HS-27A (cell line): ENCODE measurements at regions not wholly inside any gene's neighbourhood (a gene's known extent, or its start where the extent isn't known, plus 50 kb on each side); places are given as distances from the start of the nearest gene placed in this dataset.
"Not testable (repeated sequence)": the region's sequence is repeated elsewhere in the genome, so short reads cannot be mapped to it uniquely, and the experiment has no call there.

Experiments used
- DNase-seq: peaks from one replicate; pipeline ENCODE4 v3.0.0-alpha.2; 2012; ENCODE audit warnings: low read depth, missing footprints

DNA sequence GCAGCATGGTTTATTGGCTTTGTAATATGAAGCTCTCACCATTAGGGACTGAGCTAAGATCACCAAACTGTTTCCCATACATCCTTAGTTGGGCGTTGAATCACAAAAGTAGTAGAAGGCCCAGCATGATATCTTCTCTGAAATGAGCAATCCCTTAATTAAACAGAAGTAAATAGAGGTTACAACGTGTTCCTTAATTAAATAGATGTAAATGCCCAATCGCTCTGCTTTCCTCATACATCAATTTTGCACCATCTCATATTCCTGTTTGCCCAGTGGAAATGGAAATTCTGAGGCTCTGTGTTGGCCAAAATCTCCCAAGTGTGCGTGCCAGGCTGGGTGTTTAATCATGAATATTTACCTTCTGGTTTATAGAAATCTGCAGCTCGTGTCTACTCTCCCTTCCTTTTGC is 107.4 kb upstream of the FOXB1 start:
- DNase-seq = no peak

DNA sequence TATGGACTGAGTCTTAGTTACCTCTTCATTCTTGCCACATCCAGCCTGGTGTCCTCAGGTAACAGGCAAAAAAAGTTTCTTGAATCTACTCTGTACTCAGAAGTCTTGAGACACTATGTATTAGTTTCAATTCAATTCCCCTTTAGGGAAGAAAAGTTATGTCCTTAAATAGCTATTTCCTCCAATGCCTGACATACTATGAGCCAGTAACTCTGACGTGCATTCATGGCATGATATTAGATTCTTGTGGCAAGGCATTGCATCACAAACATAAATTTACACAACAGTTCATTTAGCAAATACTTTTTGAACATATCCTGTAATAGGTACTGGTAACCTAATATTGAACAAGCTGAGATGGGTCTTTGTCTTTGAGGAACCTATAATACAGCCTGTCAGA is 109.3 kb upstream of the FOXB1 start:
- DNase-seq = no peak

DNA sequence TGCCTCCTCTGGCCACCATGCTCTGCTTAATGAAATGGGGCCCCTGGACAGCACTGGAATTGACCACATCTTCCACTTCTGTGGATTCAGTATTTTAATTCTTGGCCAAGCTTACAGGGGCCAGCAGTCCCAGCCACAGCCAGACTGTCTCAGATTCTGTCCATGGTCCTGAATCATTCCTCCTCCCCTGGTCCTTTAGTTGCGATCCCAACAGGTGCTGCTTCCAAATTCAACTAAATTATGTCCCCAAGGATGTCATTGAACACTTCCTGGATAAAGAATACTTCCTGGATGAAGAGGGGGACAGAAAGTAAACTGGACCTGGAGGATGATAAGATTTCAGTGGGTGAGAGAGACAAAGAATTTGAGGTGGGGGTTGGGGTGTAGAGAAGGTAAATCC is 111.1 kb upstream of the FOXB1 start:
- DNase-seq = no peak

DNA sequence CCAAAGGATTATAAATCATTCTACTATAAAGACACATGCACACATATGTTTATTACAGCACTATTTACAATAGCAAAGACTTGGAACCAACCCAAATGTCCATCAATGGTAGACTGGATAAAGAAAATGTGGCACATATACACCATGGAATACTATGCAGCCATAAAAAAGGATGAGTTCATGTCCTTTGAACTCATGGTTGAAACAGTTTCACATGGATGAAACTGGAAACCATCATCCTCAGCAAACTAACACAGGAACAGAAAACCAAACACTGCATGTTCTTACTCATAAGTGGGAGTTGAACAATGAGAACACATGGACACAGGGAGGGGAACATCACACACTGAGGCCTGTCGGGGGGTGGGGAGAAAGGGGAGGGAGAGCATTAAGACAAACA is 116.2 kb upstream of the FOXB1 start:
- DNase-seq = not testable (repeated sequence)

DNA sequence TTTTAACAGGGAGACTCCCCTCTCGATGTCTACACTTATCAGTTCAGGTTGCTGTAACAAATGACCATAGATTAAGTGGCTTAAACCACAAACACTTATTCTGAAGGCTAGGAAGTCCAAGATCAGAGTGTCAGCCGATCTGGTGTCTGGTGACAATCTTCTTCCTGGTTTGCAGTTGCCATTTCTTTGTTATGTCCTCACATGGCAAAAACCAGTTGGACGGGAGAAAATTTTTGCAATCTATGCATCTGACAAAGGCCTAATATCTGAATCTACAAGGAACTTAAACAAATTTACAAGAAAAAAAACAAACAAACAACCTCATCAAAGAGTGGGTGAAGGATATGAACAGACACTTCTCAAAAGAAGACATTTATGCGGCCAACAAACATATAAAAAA is 116.9 kb upstream of the FOXB1 start:
- no peak for DNase-seq

DNA sequence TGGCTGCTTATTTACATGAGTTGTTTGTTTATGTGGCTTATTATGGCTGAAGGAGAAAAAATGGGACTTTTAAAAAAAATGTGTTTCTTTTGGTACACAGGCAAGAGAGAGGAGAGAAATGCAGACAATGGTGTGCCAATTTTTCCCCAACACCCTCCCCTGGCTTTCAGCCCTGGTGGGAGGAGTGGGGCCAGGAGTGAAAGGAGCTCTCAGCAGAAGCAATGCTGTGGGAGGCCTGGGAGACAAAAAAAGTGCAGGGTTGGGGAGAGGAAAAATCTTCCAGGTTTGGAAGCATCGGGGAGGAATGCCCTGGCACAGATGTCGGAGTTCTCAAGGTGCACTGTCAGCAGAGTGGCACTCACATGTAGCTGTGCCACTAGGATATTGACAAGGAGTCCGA is 117.7 kb upstream of the FOXB1 start:
- DNase-seq = no peak

DNA sequence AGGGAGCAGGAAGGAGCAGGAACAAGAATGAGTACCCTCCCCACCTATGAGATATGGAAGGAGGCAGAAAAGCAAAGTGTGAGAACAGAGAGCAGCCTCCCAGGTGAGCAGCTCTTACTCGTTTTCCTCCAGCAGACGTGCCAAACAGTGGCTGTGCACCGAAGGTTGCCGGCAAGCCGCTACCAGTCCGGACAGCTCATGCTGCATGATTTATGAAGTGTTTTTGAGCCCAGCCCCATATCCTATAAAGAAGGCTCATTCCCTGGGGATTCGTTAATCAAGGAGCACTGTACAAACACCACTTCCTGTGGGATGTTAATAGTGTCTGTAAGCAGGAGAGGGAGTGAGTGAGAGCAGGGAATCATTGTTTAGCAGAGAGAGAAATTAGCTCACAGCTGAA is 118.3 kb upstream of the FOXB1 start:
- no peak for DNase-seq

DNA sequence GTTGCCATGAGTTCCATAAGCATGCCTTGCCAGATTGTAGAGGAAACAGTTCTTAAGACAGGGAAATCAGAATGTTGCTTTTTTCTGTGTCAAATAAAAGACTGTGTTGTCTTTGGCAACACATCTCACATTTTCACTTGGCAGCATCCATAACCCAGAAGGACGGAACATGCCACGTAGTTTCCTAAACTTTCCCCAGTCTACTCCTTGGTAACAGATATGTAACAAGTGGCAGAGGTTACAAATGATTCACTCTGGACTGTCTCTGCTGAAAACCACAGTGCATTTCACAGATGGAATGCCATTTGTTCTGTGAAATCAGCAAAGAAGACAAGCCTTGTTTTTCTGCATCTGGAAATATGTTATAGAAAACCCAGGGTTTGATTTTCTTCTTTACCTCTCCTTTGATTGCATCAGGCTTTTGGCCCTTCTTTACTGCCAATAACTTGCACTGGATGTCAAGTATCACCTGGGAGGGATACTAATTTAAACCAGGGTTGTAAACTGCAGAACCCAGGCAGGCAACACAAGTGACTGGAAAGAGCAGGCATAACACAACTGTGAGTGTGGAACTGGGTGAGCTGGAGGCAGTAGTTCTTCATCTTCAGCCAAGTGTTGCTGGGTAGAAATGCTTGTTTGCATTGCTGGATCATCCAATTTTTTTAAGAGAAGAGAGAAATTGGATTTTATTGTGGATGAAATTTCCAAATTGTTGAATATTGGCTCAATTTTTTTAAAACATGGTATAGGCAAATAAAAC is 124.4 kb upstream of the FOXB1 start:
- DNase-seq = peak; percentile 26

DNA sequence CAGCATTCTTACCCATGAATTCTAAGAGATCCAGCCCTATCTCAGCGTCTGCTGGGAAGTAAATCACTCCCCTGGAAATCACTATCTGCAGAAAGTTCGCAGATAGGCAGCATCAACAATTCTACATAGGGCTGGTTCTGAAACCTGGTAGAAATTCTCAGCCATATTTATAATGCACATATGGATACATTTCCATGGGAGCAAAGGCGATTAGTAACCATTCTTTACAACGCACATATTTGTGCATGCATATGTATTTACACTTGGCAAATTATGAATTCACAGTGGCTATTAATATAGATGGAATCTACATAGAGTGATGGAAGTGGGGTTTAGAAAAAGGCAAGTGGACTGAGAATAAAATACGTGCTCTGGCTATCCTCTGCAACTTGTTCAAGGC is 128.0 kb upstream of the FOXB1 start:
- no peak for DNase-seq

DNA sequence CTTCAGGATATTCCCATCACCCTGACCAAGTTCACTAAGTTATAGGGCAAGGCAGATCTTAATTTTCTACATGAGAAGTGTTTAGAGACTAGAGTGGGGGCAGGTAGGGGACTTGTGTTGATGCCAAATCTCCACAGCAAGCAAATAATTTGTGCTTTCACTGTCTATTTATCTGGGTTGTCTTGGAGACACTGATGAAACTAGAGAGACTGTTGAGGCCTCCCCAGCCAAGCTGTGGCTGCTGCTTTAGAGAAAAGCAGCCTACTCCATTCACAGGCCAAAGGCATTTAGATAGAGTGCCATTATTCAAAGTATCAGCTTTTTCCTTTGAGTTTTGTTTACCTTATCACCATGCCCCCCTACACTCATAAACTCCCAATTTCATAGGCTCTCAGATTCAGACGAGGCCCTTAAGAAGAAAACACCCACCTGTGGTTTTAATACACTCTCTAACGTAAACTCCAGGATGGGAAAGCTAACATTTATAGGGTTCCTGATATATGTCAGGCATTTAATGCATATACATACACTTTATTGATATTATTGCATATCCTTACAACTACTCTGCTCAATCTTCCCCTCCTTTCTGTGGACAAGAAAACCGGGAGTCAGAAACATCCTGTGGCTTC is 130.4 kb upstream of the FOXB1 start:
- DNase-seq = no peak

DNA sequence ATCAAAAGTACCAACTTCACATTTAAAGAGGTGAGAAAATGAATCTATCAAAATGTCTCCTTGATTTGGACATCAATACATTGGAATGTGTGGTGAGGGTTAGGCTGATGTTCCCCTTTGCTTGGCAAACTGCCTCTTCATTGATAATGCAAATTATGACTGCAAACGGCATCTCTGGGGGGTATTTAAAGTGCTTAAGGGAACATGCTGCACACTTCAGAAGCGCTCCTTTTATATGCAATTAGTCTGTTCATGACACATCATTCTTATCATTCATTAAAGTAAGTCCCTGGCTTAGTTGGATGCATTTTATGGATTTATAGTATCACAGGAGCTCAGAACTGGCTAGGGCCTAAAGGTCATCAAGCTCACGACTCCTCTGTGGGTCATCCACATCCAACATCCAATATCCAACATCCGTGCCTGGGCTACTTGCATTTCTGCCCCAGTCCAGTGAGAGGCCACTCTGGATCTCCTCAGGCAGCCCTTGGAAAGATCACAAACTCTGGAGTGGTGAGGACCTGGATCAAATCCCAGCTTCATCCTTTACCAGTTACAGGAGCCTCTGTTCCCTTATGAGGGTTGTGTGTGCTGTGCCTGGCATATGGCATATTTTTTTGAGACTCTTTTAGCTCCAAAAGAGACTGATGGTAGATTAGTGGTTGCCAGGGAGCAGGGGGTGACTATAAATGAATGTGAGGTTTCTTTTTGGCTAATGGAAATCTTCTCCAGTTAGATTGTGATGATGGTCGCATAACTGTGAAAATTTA is 136.8 kb upstream of the FOXB1 start:
- DNase-seq = no peak

DNA sequence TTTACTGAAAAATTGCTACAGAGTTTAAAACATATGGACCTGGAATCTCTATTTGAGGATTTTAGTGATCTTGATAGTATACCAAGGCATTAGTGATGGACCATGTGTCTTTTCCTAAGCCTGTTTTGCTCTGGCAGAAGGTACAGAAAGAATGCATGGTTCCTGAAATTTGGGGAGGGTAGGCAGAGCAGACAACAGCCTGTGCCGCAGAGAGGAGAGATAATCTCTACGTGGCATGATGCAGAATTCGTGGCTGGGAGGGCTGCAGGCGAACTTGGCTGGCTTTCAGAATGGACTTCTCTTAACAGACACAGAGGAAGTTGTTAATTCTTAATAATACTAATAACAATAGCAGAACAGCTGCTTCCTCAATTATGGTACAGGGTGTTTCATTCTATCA is 137.5 kb upstream of the FOXB1 start:
- no peak for DNase-seq

DNA sequence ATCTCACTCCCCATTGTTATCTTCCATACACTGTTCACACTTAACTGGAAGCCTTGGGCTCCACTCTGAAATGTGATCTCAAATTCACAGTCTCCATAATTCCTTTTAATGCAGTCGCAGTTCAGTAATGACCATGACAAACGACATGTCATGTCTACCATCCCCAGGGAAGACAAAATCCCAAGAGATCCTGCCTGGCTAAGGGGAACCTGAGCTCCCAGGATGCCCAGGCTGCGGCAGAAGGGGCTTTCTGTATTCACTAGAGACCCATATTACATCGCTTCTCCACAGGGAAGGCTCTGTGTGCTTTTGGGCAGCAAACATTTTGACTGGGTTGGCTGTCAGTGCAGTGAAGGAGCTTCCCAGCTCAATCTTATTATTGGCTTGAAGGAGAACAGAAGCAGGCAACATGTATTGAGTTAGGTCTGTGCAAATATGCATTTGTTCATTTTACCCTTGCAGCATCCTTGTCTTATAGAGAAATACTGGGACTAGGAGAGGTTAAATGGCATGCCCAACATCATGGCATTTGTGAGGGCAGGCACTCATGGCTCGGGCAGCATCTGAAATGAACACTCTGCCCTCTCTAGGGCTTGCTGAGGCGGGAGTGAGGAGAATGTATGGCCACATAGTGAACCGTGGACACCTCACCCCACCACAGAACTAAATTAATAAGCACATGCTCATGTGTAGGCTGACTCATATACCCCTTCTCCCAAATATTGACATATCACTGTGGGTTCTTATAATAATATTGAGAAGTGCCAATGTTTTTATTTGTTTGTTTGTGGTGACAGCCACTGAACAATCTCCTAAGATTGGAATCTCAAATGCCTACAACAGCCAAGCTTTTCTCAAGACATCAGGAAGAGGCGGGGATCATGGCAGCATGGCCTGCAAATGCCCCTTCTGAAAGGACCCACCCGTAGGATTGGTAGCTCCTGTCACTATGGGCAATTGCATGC is 141.6 kb upstream of the FOXB1 start:
- no peak for DNase-seq

DNA sequence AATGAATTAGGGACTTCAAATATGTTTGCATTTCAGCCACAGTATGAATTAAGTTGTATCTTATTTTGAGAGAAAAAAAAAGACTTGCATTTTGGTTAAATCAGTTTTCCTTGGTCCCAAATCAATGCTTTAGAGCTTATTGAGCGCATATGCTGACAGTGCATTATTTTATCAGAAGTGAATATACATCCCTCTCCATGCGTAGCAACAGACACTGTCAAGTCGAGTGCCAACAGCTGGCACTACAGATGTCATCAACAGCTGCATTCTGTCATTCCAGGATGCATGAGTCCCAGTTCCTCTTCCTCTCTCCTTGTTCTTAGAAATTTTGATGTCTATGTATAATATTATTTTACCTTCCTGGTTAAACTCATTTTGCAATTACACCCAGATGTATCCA is 156.1 kb upstream of the FOXB1 start:
- DNase-seq = no peak

DNA sequence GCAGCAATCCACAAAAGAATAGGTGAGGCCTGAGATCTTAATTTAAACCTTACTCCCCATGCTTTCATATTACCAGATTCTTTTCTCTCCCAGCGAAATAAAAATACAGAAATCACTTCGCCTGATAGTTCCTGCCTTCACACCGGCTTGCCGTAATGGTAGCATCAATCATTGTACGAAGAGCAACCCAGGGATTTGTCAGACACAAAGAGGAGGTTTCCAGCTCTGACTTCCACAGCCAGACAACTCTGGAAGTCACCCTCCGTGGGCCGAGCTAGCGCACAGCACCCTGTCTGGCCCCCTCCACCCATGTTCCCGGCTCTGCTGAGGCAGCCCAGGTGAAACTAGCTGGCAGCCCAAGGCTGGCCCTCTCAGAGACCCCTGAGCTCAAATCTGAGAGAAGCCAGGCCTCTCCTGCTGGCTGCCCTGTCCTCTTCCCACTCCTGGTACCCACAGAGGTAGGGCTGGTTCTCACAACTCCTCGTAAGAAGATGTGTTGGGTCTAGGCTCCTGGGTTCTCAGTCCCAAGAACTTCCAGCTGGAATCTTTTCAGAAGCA is 156.9 kb upstream of the BNIP2 start:
- no peak for DNase-seq

DNA sequence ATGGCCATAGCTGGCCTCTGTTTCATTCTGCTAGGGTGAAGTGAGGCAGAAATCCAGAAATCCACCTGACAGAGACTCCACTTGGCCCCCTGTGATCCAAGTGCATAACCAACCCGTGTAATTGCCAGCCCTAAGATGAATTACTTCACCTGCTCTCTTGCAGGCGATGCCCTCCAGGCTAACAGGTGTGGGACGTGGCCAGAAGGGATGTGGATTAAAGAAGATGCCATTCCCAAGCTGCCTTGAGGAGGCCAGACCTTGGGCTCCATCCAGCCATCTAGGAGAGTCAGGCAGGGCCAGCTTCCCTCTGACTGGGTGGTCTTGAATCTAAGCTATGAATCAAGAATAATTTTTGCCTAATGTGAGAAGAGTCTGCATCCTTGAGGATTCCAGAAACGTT is 154.5 kb upstream of the BNIP2 start:
- no peak for DNase-seq

DNA sequence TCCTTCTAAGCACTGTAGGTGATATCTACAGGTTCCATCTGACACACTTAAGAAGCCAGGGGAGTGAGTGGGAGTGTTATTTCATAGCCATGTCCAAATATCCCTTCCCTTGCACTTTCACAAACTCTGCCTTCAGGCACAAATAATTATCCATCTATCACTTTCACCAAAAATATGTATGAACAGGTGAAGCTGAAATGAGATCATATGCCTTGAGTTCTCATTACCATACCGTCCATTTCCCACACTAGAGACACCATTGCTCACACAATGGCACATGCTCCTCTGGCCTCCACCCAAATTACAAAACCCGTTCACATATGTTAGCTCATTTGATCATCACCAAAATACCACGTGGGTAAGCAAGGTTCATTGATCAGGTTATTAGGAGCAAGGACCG is 151.9 kb upstream of the BNIP2 start:
- DNase-seq = no peak

DNA sequence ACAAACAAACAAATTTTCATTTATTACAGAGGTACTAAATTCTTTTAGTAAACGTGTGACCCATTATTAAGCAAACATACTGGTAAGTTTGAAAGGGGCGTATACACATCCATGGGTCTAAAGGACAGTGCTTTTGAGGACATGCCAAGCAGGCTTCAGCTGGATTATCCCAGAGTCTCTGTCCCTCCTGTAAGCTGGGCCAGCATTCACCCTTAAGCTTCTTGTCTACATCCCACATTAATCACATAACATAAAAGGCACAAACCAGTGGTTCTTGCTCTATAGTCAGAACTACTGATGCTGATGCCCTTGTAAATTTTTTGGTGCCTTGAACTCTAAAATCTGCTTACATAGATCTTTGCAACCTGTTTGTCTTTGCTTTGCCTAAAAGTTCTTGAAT is 150.8 kb upstream of the BNIP2 start:
- DNase-seq = no peak

DNA sequence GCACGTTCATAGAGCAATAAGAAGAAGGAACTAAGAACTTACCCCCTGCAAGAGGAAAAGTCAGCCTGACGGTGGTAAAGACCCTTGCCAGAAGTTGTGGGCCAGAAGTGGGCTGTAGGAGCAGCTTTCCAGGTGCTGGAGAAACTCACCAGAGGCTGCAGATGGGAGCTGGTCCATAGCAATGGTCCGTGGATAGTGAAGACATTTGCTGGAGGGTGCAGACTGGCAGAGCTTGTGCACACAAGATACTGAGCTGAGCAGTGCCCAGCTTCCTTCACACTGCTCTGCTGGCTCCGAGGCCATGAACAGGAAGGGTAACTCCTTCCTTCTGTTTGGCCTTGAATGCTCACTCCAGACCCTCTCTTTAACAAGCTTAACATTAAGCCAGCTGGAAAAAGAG is 149.8 kb upstream of the BNIP2 start:
- DNase-seq = no peak

DNA sequence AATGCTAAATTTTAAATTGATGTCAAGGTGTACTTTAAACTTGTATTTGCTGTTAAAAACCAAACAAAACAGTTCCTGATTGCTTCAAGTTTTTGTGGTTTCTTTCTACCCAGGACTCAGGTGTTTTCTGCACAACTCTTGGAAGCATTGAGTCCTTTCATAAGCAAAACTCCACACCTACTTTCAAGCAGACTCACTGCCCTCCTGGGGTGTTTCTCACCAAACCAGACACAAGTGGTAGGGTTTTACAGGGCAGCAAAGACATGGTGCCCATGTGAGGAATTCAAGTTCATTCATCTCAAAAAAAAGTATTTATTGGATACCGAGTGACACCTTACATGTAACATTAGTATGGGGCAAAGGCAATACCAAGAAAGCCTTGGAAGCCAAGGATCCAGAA is 146.7 kb upstream of the BNIP2 start:
- no peak for DNase-seq

DNA sequence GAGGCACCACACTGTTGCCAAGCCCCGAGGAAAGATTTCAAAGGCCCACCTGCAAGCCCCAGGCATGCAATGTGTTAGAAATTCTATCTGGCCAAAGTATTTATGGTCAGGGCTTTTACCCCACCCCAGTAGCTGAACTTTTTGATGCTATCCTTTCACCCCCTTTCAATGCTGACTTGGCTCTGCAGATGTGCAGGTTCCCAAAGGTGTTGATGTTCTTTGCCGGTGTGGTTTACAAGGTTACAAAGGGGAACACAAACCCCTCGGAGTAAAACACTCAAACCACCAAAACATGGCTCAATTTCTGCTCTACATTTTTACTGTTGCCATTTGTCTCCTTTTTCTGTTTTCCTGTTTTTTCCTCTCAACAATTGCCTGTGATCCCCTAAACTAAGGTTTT is 145.4 kb upstream of the BNIP2 start:
- DNase-seq = no peak

DNA sequence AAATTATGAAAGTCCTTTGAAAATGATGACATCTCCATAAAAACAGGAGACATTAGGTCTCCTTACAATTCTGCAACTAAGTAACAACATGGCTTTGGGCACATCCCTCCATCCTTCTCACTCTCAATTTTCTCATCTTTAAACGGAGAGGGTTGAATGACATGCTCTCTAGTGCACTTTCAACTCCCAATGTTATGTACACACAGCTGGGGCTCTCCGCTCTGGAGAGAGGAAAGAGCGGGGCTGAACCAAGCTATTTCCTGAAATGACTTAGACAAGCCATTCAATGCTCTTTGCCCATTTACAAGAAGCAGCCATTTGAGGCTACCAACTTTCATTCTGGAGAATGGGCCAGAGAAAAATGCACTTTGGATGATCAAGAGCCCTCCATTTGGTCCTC is 144.2 kb upstream of the BNIP2 start:
- DNase-seq = no peak
